Right cardiac atrium (tissue), 5 donors: ENCODE measurements at regions not wholly inside any gene's neighbourhood (a gene's known extent, or its start where the extent isn't known, plus 50 kb on each side); places are given as distances from the start of the nearest gene placed in this dataset.
"Not testable (repeated sequence)": the region's sequence is repeated elsewhere in the genome, so short reads cannot be mapped to it uniquely, and the experiment has no call there.

ENCODE experiments used
- ATAC-seq, 2 donors: fragments of 200-7000 bp; cut with Tn5 transposase; one replicate each; pipeline versions ENCODE4 v1.8.0 to v1.9.1; 2020; ENCODE audit warnings: moderate library complexity in 2 of 2, mild to moderate bottlenecking in 1 of 2
- DNase-seq, 3 donors: peaks; one replicate each; pipeline ENCODE4 v3.0.0-alpha.2; 2020
- H3K27ac ChIP-seq: one replicate; pipeline ENCODE4 v1.5.1; 2013; ENCODE audit warnings: mild to moderate bottlenecking, low read length, control low read depth, moderate library complexity
- H3K27me3 ChIP-seq: one replicate; pipeline ENCODE4 v1.6.1; 2013; ENCODE audit not compliant: control insufficient read depth, insufficient read depth
- H3K4me1 ChIP-seq: one replicate; pipeline ENCODE4 v1.6.1; 2013; ENCODE audit warnings: low read length; ENCODE audit not compliant: control insufficient read depth, insufficient read depth
- H3K4me3 ChIP-seq: one replicate; pipeline ENCODE4 v1.5.1; 2013; ENCODE audit warnings: low read length, control low read depth
- H3K9me3 ChIP-seq: one replicate; pipeline ENCODE4 v1.6.1; 2013; ENCODE audit warnings: low read length; ENCODE audit not compliant: control insufficient read depth
- WGBS: extraction: QIAGEN DNeasy Blood & Tissue Kit; methylation state at CpG from one replicate; pipeline ENCODE4 v1.1.7; 2013; 5-methylcytosine and 5-hydroxymethylcytosine counted together
- intact Hi-C, 4 donors: fragments of 100-400 bp; cut with DNase I; formaldehyde crosslinking; loops; one replicate each; pipeline versions ENCODE4 v1.11.0 to v1.14.0; 2022 to 2023
- donor health status: healthy with polysubstance abuse.
- donor health status: DM: no; HTN: yes; CAD: no.
- donor health status: DM: no; HTN: no; CAD: no.
- donor health status: DM: no; HTN: yes; CAD: no; lungs with severe emphysema.
- donor health status: DM: yes; HTN: yes; CAD: no.

DNA sequence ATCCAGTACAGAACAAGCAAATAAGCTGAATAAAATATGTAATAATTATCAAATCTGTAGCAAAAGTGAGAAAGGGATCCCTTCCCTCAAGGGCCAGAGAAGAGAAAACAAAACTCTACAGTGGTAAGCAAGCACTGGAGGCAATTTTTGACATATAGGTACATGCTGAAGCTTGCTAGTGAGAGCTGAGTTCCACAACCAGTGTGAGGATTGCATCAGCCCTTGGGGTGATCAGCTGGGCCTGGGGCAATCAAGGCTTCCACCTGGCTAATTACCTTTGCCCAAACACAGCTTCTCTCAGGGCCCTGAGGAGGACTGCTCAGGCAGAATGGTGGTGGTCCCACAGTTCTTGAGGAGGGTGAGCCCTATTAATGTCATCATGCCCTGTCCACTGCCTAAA, 134.4 kb upstream of the DLX6 start:
- no peaks in the 10 kb centered on the region for H3K27me3 ChIP-seq
- H3K4me1 ChIP-seq, result no peaks in the 10 kb centered on the region
- ATAC-seq (no peak), DNase-seq (no peak)
- H3K9me3 ChIP-seq, result no peaks in the 10 kb centered on the region
- no peak overlapping the region for H3K27ac ChIP-seq
- intact Hi-C loops, result no loop called here
- no peak overlapping the region for H3K4me3 ChIP-seq

DNA sequence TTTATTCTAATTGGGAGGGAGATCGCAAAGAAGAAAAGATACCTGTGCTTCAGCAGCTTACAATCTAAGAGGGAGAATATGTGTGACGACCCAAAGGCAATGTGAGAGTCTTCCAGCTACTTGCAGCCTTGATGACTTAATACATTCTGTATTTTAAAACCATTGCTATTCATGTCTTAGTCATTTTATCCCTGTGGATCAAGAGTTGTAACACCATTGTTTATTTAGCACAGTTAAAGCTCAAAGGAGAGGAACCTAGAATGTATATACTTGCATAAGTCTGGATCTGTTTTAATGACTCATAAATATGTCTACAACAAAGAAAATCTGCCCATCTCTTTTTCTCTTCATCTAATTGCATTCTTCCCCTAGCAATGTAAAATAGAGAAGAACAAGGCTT, 117.9 kb upstream of the DLX6 start:
- Histone ChIP-seq H3K4me3 (no peak overlapping the region), H3K27me3 (no peaks in the 10 kb centered on the region), H3K9me3 (no peaks in the 10 kb centered on the region), H3K27ac (no peak overlapping the region), H3K4me1 (no peaks in the 10 kb centered on the region)
- 74% methylated on average over 2 of the region's 2 CpGs for WGBS
- intact Hi-C loops, result no loop called here
- DNase-seq, result no peak
- ATAC-seq, result no peak

DNA sequence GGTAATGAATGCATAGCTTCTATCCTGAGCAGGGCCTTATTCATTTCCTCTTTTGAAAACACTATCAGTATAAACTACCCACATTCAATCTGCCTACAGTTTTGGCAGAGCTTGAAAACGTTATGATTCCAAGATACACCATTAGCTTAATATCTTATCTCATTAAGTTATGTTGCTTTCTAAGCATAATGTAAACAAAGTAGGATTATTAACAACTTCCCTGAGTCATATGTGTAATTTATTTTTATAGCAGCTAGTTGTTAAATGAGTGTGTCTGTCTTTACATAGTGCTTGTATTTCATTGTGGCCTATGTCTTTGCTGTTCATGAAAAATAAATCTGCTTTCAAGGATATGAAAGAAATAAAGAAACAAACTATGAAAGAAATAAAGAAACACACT, 106.2 kb upstream of the DLX6 start:
- intact Hi-C loops, result no loop called here
- H3K4me3 ChIP-seq, result no peak overlapping the region
- no peaks in the 10 kb centered on the region for H3K27me3 ChIP-seq
- DNase-seq (no peak), ATAC-seq (no peak)
- H3K27ac ChIP-seq, result no peak overlapping the region
- WGBS, result 30% methylated on average over 1 of the region's 1 CpG
- H3K4me1 ChIP-seq, result no peaks in the 10 kb centered on the region
- no peaks in the 10 kb centered on the region for H3K9me3 ChIP-seq

DNA sequence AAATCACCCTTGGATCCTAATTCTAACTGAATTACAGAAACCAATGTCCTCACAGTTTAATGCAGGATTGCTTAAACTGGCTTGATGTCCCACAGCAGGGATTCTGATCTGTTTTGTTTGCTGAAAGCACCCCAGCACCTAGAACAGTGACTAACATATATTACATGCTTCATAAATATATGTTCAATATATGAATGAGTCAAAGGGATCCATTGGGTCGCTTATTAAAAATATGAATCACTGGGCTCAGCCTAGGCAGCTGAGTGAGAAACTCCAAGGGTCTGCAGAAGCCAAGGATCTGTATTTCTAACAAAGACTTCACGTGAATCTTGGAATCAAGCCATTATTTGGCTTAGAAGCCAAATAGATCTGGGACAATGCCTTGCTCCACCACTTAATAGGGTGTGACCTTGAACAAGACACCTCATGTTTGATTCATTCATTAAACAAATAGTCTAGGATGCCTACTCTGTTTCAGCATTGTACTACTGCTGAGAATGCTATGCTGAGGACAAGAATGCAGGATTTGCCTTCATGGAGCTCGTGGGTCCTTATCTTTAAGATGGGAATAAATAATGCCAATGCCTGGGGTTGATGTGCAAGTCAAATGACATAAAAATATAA, 103.4 kb upstream of the DLX6 start:
- intact Hi-C loops, result no loop called here
- ATAC-seq (no peak), DNase-seq (no peak)
- Histone ChIP-seq H3K27me3 (peaks cover 2% of the 10 kb centered on the region), H3K4me1 (no peaks in the 10 kb centered on the region), H3K4me3 (no peak overlapping the region), H3K27ac (no peak overlapping the region), H3K9me3 (no peaks in the 10 kb centered on the region)
- 50% methylated on average over 3 of the region's 3 CpGs for WGBS

DNA sequence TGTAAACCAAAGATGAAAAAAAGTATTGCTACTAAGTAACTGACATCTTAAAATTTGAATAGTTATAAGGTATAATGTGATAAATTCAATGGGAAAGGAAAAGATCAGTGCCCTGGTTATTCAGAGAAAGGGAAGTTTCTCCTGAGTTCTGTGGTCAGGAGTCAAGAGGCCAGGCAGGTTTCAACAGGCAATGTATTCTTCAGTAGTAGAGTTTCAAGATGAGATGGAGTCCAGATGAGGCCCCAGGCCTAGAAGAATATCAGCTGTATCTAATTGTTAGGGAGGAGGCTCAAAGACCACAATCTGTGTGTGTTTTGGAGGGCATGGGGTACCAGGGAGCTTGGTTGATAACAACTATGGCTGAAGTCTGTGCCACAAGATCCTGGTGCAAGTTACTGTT, 101.4 kb upstream of the DLX6 start:
- no peak overlapping the region for H3K27ac ChIP-seq
- intact Hi-C loops, result no loop called here
- DNase-seq (no peak), ATAC-seq (no peak)
- H3K9me3 ChIP-seq, result no peaks in the 10 kb centered on the region
- peaks cover 5% of the 10 kb centered on the region for H3K27me3 ChIP-seq
- H3K4me3 ChIP-seq, result no peak overlapping the region
- H3K4me1 ChIP-seq, result no peaks in the 10 kb centered on the region

DNA sequence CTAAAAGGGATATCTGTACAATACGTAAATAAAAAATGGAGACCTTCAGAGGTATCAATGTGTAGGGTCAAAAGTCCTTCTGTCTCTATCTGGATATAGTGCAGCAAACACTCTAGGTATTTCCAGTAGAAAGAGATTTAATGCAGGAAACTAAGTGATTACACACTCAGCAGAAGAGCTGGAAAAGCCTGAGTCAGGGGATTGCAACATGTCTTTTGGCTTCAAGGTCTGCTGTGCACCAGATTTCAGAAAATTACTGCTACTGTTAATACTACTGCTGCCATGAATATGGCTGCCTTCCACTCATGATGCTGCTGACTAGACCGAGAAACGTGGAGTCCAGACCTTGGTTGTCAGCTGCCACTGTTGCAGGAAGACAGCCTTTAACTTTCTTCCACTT, 94.9 kb upstream of the DLX6 start:
- no peaks in the 10 kb centered on the region for H3K9me3 ChIP-seq
- no peak for ATAC-seq
- WGBS, result 73% methylated on average over 3 of the region's 3 CpGs
- intact Hi-C loops, result no loop called here
- no peak for DNase-seq
- H3K27me3 ChIP-seq, result peaks cover 5% of the 10 kb centered on the region
- no peak overlapping the region for H3K4me3 ChIP-seq
- no peak overlapping the region for H3K27ac ChIP-seq
- no peaks in the 10 kb centered on the region for H3K4me1 ChIP-seq

DNA sequence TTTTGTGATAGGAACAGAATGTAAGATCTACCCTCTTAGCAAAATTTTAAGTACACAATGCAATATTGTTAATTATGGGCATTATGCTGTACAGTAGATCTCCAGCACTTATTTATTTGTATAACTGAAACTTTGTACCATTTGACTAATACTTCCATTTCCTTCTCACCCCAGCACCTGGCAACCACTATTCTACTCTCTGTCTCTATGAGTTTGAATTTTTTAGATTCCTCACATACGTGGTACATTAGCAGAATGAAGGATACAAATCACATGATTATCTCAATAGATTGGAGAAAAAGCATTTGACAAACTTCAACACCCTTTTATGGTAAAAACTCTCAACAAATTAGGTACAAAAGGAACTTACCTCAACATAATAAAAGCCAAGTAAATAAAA, 90.3 kb upstream of the DLX6 start:
- Histone ChIP-seq H3K27ac (no peak overlapping the region), H3K4me1 (no peaks in the 10 kb centered on the region), H3K4me3 (no peak overlapping the region), H3K27me3 (no peaks in the 10 kb centered on the region), H3K9me3 (no peaks in the 10 kb centered on the region)
- ATAC-seq (no peak), DNase-seq (no peak)
- intact Hi-C loops, result no loop called here
- WGBS, result 33% methylated on average over 1 of the region's 1 CpG

DNA sequence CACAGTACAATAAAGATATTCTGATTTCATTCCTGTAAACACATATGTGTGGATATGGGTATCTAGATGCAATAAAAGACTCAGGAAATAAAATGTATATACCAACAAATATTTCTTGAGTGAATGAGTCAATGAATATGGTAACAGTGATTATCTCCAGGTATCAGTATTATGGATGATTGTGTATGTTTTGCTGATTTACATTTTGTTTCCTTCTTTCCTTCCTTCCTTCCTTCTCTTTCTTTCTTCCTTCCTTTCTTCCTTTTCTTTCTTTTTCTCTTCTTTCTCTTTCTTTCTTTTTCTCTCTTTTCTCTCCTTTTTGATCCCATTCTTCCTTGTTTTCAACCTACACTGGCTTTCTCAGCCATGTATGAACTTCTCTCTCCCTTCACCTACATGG, 85.3 kb upstream of the DLX6 start:
- Histone ChIP-seq H3K4me3 (no peak overlapping the region), H3K9me3 (no peaks in the 10 kb centered on the region), H3K27me3 (no peaks in the 10 kb centered on the region), H3K27ac (no peak overlapping the region), H3K4me1 (no peaks in the 10 kb centered on the region)
- DNase-seq (no peak), ATAC-seq (no peak)
- intact Hi-C loops, result no loop called here

DNA sequence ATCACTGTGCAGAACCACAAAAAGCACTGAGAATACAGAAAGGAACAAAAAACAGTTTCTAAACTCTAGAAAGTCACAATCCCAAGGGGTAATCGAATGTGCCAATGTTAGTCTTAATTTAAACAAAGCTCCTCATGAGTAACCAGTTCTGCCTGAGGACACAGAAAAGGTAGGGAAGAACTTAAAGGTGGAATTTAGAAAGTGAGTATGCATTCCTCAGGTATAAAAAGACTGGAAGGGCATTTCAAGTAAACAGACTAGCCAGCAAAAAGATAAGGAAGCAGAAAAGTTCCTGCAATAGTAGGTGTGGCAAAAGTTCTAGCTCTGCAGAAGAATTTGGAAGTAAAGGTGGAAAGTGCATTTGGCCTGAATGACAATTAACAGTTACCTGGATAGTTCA, 84.6 kb upstream of the DLX6 start:
- Histone ChIP-seq H3K9me3 (no peaks in the 10 kb centered on the region), H3K4me1 (no peaks in the 10 kb centered on the region), H3K27ac (no peak overlapping the region), H3K27me3 (no peaks in the 10 kb centered on the region), H3K4me3 (no peak overlapping the region)
- ATAC-seq, result no peak
- DNase-seq, result no peak
- WGBS, result 78% methylated on average over 1 of the region's 1 CpG
- intact Hi-C loops, result no loop called here

DNA sequence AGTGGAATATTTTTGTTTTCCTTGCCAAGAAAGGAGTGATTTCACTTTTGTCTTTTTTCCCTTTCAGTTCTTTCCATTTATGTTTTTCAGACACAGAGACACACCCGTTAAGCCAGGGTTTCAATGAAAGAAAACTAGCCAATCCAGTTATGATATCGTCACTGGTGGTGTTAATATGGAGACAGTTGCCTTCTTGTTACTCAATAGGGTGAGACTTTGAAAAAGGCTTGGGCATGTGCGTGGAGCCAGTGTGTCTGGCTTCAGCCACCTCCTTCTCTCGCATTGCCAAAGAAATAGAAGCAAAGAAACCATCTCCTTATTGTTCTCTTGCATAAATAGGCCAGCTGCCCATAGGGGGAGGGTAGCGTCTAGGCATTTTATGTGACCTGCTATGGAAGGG, 84.1 kb upstream of the DLX6 start:
- Histone ChIP-seq H3K27me3 (no peaks in the 10 kb centered on the region), H3K4me1 (no peaks in the 10 kb centered on the region), H3K27ac (no peak overlapping the region), H3K4me3 (no peak overlapping the region), H3K9me3 (no peaks in the 10 kb centered on the region)
- intact Hi-C loops, result no loop called here
- no peak for ATAC-seq
- 65% methylated on average over 5 of the region's 5 CpGs for WGBS
- DNase-seq, result no peak

DNA sequence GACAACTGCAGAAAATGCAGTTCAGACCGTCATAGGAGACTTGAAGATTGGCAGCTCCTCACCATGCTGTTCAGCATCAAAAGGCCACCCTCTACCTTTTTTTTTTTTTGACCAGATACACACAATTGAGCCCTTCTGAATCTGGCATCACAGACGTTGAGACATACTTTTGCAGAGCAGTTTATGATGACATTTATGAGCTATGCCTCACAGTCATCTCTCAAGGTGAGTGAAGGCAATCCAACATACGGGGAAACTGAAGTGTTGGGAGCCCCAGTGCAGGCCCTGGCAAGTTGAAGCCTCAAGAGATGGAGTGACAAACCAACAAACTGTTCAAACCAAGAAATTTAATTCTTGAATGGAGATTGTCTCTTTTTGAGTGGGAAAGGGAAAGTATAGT, 83.6 kb upstream of the DLX6 start:
- H3K4me1 ChIP-seq, result no peaks in the 10 kb centered on the region
- no peak overlapping the region for H3K27ac ChIP-seq
- H3K4me3 ChIP-seq, result no peak overlapping the region
- intact Hi-C loops, result no loop called here
- no peaks in the 10 kb centered on the region for H3K27me3 ChIP-seq
- ATAC-seq (no peak), DNase-seq (no peak)
- H3K9me3 ChIP-seq, result no peaks in the 10 kb centered on the region
- WGBS, result 65% methylated on average over 3 of the region's 3 CpGs

DNA sequence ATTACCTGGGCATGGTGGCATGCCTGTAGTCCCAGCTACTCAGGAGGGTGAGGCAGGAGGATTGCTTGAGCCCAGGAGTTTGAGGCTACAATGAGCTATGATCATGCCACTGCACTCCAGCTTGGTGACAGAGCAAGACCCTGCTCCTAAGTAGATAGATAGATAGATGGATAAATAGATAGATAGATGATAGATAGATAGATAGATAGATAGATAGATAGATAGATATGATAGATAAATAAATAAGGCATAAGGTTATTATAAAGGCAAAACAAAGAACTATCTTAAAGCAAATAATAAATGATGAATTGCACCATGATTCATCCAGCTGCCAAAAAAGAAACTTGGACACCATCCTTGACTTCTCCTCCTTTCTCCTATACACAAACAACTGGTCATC, 82.0 kb upstream of the DLX6 start:
- H3K27me3 ChIP-seq, intact Hi-C loops, ATAC-seq, H3K4me1 ChIP-seq, H3K27ac ChIP-seq, H3K4me3 ChIP-seq, DNase-seq, H3K9me3 ChIP-seq: not testable (repeated sequence)
